Suppressor macrophage treated with lipopolysaccharide for 4 hours (primary cell): ENCODE measurements at regions not wholly inside any gene's neighbourhood (a gene's known extent, or its start where the extent isn't known, plus 50 kb on each side); places are given as distances from the start of the nearest gene placed in this dataset.

Experiments
- DNase-seq: peaks from one replicate; pipeline ENCODE4 v3.0.0-alpha.2; 2020

- DNase-seq = no peak
These were observed 720.5 kb downstream of the TLE4 start for GRCh38 chr9:80292231-80292630.

DNA sequence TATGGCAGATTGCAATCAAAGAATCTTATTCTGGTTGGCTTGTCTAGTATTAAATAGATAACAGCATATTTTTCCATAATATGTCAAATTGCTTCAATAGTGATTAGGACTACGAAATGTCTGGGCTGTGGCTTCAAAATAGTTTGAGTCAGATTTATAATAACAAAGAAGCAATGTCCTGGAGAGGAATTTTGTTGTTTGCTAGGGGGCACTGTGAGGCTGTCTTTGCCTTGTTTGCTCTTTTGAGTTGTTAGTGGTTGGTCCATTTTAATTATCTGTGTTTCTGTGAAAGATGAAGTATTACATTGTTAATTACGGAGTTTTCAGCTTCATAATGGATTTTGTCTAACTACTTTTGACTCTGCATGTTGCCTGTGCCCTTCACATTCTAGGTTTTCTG, 713.6 kb downstream of the TLE4 start:
- no peak for DNase-seq

DNA sequence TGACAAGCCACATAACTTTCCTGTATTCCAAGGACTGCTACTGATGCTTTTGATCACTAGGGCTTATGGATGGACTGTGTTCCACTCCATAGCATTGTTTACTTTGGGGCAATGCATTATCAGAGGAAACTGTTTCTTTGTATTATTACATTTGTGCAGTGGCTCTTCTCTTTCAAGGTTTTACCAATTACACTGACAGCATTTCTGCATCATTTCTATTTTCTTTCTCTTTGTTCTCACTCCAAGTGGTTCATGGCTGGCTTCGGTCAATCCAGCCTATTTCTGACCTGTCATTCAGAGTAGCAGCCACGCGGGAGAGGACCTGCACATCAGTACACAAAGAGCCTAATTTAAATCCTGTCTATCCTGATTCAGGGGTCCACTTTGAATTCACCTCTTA, 711.0 kb downstream of the TLE4 start:
- DNase-seq = no peak

DNA sequence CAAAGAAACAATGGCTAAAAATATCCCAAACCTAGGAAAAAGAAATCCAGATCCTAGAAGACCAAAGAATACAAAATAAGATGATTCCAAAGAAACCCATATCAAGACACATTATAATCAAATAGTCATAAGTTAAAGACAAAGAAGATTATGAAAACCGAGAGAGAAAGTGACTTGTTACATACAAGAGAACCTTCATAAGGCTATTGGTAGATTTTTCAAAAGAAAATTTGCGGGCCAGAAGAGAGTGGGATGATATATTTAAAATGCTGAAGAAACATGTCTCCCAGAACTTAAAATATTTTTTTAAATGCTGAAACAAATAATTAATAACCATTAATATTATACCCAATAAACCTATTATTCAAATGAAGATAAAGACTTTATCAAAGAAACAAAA, 687.3 kb downstream of the TLE4 start:
- no peak for DNase-seq

DNA sequence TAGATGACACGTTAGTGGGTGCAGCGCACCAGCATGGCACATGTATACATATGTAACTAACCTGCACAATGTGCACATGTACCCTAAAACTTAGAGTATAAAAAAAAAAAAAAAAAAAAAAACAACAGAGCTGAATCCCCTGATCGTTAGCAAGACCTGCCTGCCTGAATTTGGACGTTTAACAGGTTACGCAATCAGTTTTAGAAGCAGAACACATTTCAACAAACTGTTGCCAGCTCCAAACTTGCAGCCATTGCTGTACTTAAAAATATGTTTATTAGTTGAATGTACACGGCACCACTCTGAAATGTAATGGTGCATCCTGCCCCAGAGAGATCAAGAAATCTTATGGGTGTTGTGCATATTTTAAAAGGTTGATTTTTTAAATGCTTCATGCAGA, 680.0 kb downstream of the TLE4 start:
- DNase-seq = no peak

GRCh38 chr9:80242022-80242421, 670.3 kb downstream of the TLE4 start:
- DNase-seq = no peak

GRCh38 chr9:80235752-80236151, 664.0 kb downstream of the TLE4 start:
- DNase-seq = no peak

GRCh38 chr9:80233906-80234305, 662.1 kb downstream of the TLE4 start:
- DNase-seq = no peak

GRCh38 chr9:80233102-80233843, 661.5 kb downstream of the TLE4 start:
- no peak for DNase-seq

DNA sequence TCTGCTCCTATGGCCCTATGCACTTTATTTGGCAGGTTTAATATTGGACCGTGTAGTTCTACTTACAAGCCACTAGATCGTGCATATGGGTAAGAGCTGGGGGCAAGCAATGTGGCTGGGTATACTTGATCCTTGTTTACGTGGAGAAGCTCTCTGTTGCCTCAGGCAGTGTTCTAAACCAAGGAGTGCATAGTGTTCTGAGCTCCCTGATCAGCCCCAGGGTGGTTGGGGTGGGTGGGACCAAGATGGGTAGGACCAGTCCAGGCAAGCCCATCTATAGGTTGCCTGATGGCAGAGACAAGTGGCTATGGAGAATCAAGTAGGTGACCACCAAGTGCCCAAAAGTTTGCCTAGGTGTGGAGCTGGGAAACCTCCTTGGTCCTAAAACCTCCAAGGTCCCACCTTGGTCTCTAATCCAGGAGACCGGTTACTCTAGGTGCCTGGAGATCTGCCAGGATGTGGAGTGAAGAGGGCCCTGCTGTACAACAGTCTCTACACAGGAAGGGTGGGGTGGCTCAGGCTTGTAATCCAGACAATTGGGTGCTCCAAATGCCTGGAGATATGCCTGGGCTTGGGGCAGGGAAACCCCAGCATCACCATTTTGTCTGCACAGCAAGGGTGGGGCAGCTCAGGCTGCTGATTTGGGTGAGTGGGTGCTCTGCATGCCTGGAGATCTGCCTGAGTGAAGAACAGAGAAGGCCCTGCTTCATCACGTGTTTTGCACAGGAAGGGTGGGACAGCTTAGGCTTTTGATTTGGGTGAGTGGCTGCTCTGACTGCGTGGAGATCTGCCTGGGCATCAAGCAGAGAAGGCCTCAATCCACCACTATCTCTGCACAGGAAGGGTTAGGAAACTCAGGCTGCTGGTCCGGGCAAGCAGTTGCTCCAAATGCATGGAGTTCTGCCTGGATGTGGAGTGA, 659.8 kb downstream of the TLE4 start:
- DNase-seq = no peak

DNA sequence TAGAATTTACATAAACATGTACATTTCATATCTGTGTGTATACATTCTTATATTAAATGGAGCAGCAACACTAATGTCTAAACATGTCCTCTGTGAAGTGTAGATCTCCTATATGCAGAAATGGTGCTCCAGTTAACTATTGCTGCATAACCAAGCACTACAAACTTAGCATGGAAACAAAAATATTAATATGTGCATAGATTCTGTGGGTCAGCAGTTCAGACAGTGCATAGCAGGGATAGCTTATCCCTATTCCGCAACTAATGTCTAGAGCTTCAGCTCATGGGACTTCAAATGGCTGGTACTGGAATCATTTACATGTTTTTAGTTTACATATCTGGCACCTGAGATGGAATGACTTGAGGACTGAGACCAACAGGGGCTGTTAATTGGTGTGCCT, 652.1 kb downstream of the TLE4 start:
- DNase-seq = no peak

DNA sequence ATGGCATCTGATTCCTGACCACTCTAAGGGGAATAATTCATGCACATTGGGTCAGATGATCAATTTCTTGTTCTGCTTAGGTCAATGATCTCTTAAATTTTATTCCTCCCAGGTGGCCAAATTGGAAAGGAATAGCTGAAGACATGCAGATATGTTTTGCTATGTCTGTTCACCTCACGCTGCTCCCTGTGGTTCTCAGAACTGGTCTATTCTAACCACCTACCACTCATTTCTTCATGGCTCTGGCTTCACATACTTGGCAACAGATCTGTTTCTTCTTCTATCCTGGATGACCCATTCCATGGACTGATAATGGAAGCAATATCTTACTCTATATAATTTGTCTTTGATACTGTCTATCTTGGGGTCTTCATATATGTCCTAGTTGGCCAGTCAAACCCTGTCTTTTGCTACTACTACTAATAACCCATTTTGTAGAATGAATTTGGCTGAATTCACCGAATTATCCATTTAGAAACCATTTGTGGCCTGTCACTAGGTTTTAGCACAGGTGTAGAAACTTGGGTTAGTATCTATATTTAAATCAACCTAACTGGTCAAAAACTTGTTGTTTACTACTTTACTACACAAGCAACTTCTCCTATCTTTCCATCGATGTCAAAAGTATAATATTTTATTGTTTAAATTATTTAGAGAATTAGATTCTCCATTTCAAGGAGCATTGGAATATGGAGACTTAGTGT, 650.9 kb downstream of the TLE4 start:
- DNase-seq = no peak

DNA sequence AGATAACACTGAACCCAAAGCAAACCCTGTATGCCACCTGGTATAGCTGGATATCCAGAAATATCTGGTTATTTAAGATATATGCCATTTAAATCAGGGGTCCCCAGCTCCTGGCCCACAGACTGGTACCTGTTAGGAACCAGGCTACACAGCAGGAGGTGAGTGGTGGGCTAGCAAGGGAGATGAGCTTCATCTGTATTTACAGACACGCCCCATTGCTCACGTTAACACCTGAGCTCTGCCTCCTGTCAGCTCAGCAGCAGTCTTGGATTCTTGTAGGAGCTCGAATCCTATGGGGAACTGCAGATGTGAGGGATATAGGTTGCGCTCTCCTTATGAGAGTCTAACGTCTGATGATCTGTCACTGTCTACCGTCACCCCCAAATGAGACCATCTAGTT, 646.6 kb downstream of the TLE4 start:
- DNase-seq = no peak

DNA sequence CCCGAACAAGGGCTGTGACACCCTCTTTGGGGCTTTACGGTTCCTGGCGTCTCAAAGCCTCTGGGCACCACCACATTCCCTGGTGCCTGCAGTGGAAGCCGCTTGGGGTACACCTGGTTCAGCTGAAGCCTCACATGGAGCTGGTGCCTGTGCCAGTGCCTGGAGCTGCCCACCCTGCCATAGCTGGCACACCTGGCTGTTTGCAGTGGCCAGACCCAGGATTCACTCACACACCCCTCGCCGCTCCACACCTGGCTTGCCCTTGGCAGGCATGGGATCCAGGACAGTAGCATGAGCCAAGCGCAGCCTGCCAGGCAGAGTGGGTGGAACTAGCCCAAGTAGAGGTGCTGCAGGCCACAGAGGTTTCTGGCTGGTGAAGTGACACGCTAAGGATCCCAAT, 641.8 kb downstream of the TLE4 start:
- no peak for DNase-seq

GRCh38 chr9:80208696-80209095, 636.9 kb downstream of the TLE4 start:
- no peak for DNase-seq

DNA sequence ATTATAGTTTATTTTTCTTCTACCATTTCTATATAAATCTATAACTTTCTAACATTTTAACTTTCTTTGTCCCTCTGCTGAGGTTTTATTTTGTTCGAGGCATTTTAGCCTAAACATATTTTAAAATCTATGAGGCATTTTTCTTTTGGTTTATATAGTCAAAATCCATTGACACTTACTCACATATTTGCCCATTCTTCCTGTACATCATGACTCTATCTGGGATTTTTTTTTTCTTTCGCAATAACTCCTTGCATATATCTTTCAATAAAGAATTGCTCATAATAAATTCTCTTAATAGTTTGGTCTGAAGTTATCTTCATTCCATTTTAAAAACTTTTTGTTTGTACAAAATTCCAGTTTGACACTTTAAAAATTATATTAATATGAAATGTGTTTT, 632.3 kb downstream of the TLE4 start:
- DNase-seq = no peak

GRCh38 chr9:80197661-80198060, 625.9 kb downstream of the TLE4 start:
- DNase-seq = no peak

DNA sequence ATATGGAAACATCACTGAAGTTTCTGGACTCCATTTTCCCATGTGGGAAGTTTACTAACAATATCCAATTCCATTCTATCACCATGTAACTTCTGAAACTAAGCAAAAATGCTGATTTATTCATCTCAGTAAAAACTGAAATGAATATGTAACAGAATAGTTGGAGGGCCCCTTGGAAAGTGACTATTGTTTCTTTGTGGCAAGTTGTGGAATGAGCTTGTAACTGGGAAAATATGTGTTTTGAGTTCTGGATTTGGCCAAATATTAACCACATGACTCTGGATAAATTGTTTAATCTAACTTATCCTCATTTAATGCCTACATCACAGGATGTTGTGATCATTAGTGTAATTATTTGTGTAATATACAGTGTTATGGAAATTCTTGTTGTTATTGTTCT, 619.3 kb downstream of the TLE4 start:
- no peak for DNase-seq

GRCh38 chr9:80188579-80188978, 616.8 kb downstream of the TLE4 start:
- DNase-seq = no peak

- no peak for DNase-seq
These were observed 613.5 kb downstream of the TLE4 start for GRCh38 chr9:80185112-80185738.

GRCh38 chr9:80177949-80178480, 606.2 kb downstream of the TLE4 start:
- no peak for DNase-seq

DNA sequence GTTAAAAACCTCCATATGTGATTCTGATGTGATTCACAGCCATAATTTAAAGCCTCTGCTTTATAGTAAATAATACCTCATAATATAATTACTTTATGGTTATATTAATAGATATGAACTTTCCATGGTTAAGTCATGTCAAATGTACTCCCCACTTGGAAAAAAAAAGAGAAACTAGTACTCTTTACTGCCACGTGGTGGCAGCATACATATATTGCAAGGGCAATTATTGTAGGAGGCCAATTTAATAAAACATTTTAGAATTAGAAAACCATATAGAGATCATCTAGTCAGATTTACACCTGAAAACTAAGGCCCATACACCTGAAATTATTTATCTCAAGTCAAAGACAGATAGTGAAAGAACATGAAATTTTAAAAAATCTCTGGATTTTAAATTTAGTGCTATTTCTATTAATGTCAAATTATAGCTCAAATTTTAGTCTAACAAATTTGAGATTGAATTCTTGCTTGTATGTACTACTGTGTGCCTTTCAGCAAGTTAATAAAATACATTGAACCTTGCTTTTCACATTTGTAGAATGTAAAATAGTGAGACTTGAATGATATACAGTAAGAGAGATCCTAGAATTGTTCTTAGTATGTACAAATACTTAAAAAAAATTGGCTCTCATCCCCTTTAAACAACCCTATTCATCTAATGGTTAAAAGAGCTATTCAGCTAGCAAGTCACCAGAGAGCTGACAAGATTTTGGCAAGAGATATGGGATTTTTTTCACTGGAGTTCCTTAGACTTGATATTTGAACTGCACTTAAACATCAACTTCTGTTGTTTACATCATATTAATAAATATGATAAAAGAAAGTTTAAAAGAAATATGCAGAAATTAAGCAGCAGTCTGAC, 603.8 kb downstream of the TLE4 start:
- peak; percentile 49 for DNase-seq
